Subcutaneous abdominal adipose tissue (tissue), 5 donors: ENCODE measurements at regions not wholly inside any gene's neighbourhood (a gene's known extent, or its start where the extent isn't known, plus 50 kb on each side); places are given as distances from the start of the nearest gene placed in this dataset.

Source experiments
- H3K27ac ChIP-seq: one replicate; pipeline ENCODE4 v1.7.0; 2013; ENCODE audit warnings: low read depth, mild to moderate bottlenecking, inconsistent platforms, low read length, moderate library complexity
- H3K27me3 ChIP-seq, 5 donors: one replicate each; pipeline ENCODE4 v1.7.0; 2013; ENCODE audit warnings: low read length in 5 of 5, inconsistent platforms in 1 of 5; ENCODE audit not compliant: control insufficient read depth in 5 of 5, insufficient read depth in 4 of 5
- H3K36me3 ChIP-seq, 5 donors: one replicate each; pipeline ENCODE4 v1.7.0; 2013; ENCODE audit warnings: low read length in 5 of 5; ENCODE audit not compliant: control insufficient read depth in 5 of 5, insufficient read depth in 5 of 5
- H3K4me1 ChIP-seq, 5 donors: one replicate each; pipeline ENCODE4 v1.7.0; 2013; ENCODE audit warnings: low read length in 5 of 5, mild to moderate bottlenecking in 3 of 5, moderate library complexity in 1 of 5; ENCODE audit not compliant: control insufficient read depth in 5 of 5, insufficient read depth in 5 of 5
- H3K4me3 ChIP-seq, 5 donors: one replicate each; pipeline ENCODE4 v1.7.0; 2013; ENCODE audit warnings: low read length in 5 of 5, low read depth in 1 of 5
- H3K9ac ChIP-seq, 5 donors: one replicate each; pipeline ENCODE4 v1.7.0; 2013; ENCODE audit warnings: low read length in 5 of 5, mild to moderate bottlenecking in 4 of 5, moderate library complexity in 3 of 5
- H3K9me3 ChIP-seq, 5 donors: one replicate each; pipeline ENCODE4 v1.7.0; 2013; ENCODE audit warnings: low read length in 5 of 5; ENCODE audit not compliant: control insufficient read depth in 5 of 5
- donor health status: healthy.
- donor health status: healthy.
- donor health status: healthy.
- donor health status: healthy.
- donor health status: healthy.

DNA sequence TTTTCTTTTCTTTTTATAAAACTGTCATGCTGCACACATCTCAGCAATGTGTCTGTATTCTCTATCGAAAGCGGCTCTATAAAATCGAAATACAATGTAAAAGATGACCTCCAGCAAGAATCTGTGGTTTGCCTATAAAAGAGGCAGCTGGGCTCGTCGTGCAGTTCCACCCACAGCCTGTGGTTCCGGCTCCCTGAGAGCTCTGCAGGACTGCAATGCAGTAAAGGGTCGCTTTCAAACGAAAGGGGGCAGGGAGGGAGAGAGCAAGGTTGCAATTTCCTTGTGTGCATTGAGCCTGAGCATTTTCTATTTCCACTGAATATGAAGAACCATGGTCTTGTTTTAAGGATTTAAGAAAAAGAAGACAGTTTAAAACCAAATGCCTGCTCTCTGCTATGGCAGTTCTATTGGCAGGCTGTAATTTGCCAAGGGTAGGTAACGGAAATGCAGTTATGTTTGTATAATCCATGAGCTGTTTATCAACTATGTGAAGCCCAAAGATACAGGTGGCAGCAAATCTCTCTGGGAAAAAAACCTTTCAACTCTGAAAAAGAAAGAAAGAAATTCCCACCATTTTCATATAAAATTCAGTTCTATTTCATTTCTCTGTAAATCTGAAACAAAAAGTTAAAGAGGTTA, 236.5 kb downstream of the HACE1 start:
- Histone ChIP-seq H3K4me3 (no peak overlapping the region), H3K9me3 (no peaks in the 10 kb centered on the region), H3K27ac (peak overlapping the region; percentile 21)

DNA sequence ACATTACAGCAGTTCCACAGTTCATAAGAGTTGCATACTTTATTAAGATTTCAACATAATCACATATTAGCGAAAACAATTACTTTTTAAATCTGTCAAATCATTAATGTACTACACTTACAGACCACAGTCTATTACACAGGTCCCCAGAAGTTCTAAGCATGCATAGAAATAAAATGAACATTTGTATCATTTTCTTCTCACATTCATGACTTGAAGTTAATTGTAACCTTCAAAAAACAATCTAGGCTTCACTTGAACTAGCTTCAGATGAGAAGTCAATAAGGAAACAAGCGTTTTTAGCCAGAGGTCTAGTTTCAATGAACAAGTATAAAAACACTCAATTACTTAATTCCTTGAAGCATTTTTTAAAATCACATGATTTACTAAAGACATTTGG, 238.3 kb downstream of the HACE1 start:
- no peaks in the 10 kb centered on the region for H3K9me3 ChIP-seq
- H3K4me3 ChIP-seq = no peak overlapping the region
- H3K9ac ChIP-seq = peak overlapping the region in 1 of 5 donors; percentile 1
- H3K27ac ChIP-seq = peak overlapping the region; percentile 34
- peaks cover 0 to 2% (median 0%) of the 10 kb centered on the region in 5 donors for H3K27me3 ChIP-seq
- H3K4me1 ChIP-seq = peaks cover 5 to 26% (median 18%) of the 10 kb centered on the region in 5 donors
- H3K36me3 ChIP-seq = no peaks in the 10 kb centered on the region

More for the DNA sequence above, 236.5 kb downstream of the HACE1 start:
- H3K36me3 ChIP-seq = no peaks in the 10 kb centered on the region
- H3K4me1 ChIP-seq = peaks cover 5 to 26% (median 22%) of the 10 kb centered on the region in 5 donors
- H3K27me3 ChIP-seq = peaks cover 0 to 2% (median 0%) of the 10 kb centered on the region in 5 donors
- no peak overlapping the region for H3K9ac ChIP-seq

GRCh38 chr6:104617591-104617990, 242.1 kb downstream of the HACE1 start:
- H3K36me3 ChIP-seq = no peaks in the 10 kb centered on the region
- H3K4me1 ChIP-seq = peaks cover 0 to 20% (median 14%) of the 10 kb centered on the region in 5 donors

GRCh38 chr6:104614394-104614793, 245.3 kb downstream of the HACE1 start:
- Histone ChIP-seq H3K27ac (no peak overlapping the region), H3K36me3 (no peaks in the 10 kb centered on the region), H3K4me1 (peaks cover 0 to 14% (median 7%) of the 10 kb centered on the region in 5 donors), H3K9ac (no peak overlapping the region), H3K27me3 (no peaks in the 10 kb centered on the region), H3K9me3 (no peaks in the 10 kb centered on the region), H3K4me3 (no peak overlapping the region)

More at GRCh38 chr6:104617591-104617990, 242.1 kb downstream of the HACE1 start:
- Histone ChIP-seq H3K27ac (no peak overlapping the region), H3K27me3 (no peaks in the 10 kb centered on the region), H3K4me3 (no peak overlapping the region), H3K9me3 (no peaks in the 10 kb centered on the region), H3K9ac (no peak overlapping the region)

- no peak overlapping the region for H3K27ac ChIP-seq
- no peaks in the 10 kb centered on the region for H3K9me3 ChIP-seq
- peak overlapping the region in 1 of 5 donors; percentile 22 for H3K4me3 ChIP-seq
- H3K36me3 ChIP-seq = no peaks in the 10 kb centered on the region
- no peaks in the 10 kb centered on the region for H3K27me3 ChIP-seq
- H3K9ac ChIP-seq = peak overlapping the region in 1 of 5 donors; percentile 32
- peaks cover 0 to 22% (median 10%) of the 10 kb centered on the region in 5 donors for H3K4me1 ChIP-seq
Measured at GRCh38 chr6:104613416-104614001, 246.2 kb downstream of the HACE1 start.

GRCh38 chr6:104612541-104612940, 247.2 kb downstream of the HACE1 start:
- no peak overlapping the region for H3K27ac ChIP-seq
- no peak overlapping the region for H3K9ac ChIP-seq
- no peaks in the 10 kb centered on the region for H3K27me3 ChIP-seq
- H3K9me3 ChIP-seq = no peaks in the 10 kb centered on the region
- no peaks in the 10 kb centered on the region for H3K36me3 ChIP-seq
- peaks cover 0 to 32% (median 19%) of the 10 kb centered on the region in 5 donors for H3K4me1 ChIP-seq
- H3K4me3 ChIP-seq = no peak overlapping the region

GRCh38 chr6:104608101-104608500, 251.6 kb downstream of the HACE1 start:
- Histone ChIP-seq H3K9ac (peak overlapping the region in 3 of 5 donors; percentile 8 to 75 (median 28)), H3K36me3 (no peaks in the 10 kb centered on the region), H3K4me1 (peaks cover 0 to 27% (median 14%) of the 10 kb centered on the region in 5 donors), H3K27me3 (no peaks in the 10 kb centered on the region), H3K27ac (peak overlapping the region; percentile 96), H3K4me3 (no peak overlapping the region), H3K9me3 (no peaks in the 10 kb centered on the region)

DNA sequence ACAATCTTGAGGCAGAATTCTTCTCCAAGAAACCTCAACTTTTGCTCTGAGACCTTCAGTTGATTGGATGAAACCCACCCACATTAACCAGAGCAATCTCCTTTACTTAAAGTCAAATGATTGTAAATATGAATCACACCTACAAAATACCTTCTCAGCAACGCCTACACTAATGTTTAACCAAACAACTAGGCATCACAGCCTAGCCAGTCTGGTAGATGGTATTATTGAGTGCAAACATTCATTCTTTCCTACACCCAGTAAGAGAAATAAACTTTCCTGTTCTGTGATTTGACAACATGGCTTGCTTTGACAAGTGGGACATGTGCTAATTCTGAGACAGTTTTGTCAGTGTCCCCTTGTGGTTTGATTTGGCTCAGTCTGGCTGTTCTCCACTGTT, 252.2 kb downstream of the HACE1 start:
- H3K4me1 ChIP-seq = peaks cover 0 to 32% (median 18%) of the 10 kb centered on the region in 5 donors
- peak overlapping the region; percentile 96 for H3K27ac ChIP-seq
- H3K9ac ChIP-seq = peak overlapping the region in 3 of 5 donors; percentile 8 to 75 (median 28)
- H3K27me3 ChIP-seq = no peaks in the 10 kb centered on the region
- H3K4me3 ChIP-seq = no peak overlapping the region
- H3K9me3 ChIP-seq = no peaks in the 10 kb centered on the region
- H3K36me3 ChIP-seq = no peaks in the 10 kb centered on the region

- Histone ChIP-seq H3K9me3 (no peaks in the 10 kb centered on the region), H3K36me3 (no peaks in the 10 kb centered on the region), H3K27me3 (no peaks in the 10 kb centered on the region), H3K4me1 (peaks cover 0 to 42% (median 28%) of the 10 kb centered on the region in 5 donors), H3K27ac (peak overlapping the region; percentile 96), H3K4me3 (no peak overlapping the region), H3K9ac (no peak overlapping the region)
Measured at GRCh38 chr6:104606361-104606760, 253.4 kb downstream of the HACE1 start.

- H3K4me3 ChIP-seq = no peak overlapping the region
- H3K9ac ChIP-seq = no peak overlapping the region
- no peaks in the 10 kb centered on the region for H3K27me3 ChIP-seq
- peaks cover 0 to 54% (median 35%) of the 10 kb centered on the region in 5 donors for H3K4me1 ChIP-seq
- peak overlapping the region; percentile 96 for H3K27ac ChIP-seq
- H3K36me3 ChIP-seq = no peaks in the 10 kb centered on the region
- no peaks in the 10 kb centered on the region for H3K9me3 ChIP-seq
Measured at GRCh38 chr6:104604685-104605084, 255.0 kb downstream of the HACE1 start.
